H1 (cell line): ENCODE measurements at regions not wholly inside any gene's neighbourhood (a gene's known extent, or its start where the extent isn't known, plus 50 kb on each side); places are given as distances from the start of the nearest gene placed in this dataset.

Experiments used
- CTCF ChIA-PET: fragments of 300-600 bp; sonication (Branson Sonifier 250); formaldehyde crosslinking; loops from one replicate; lab custom pipeline; 2021; ENCODE audit not compliant: partially characterized antibody; lab: Charles Lee
- POLR2A ChIA-PET: fragments of 300-600 bp; sonication (Branson Sonifier 250); formaldehyde crosslinking; loops from one replicate; lab custom pipeline; 2021; ENCODE audit warnings: inconsistent platforms; ENCODE audit not compliant: partially characterized antibody; lab: Charles Lee
- DNase-seq, 2 experiments: peaks; one replicate each; pipeline versions ENCODE4 v3.0.0 to v3.0.0-alpha.2; 2010 to 2022; ENCODE audit warnings: low spot score in 2 of 2, low read depth in 1 of 2, mixed read lengths in 1 of 2
- FAIRE-seq: peaks from 2 replicates; lab custom pipeline; 2011; peaks lifted over from hg19 to GRCh38; lab: Jason Lieb, UNC
- H2AFZ ChIP-seq: 2 replicates; pipeline ENCODE4 v1.8.1; 2012; ENCODE audit warnings: low read length, inconsistent platforms
- H2AK5ac ChIP-seq: 2 replicates; pipeline ENCODE4 v1.6.1; 2013; ENCODE audit warnings: low read depth, low read length
- H2BK120ac ChIP-seq: replicated peaks from 2 replicates; pipeline ENCODE3; 2013; ENCODE audit warnings: low read depth, low read length, inconsistent platforms
- H2BK12ac ChIP-seq: 2 replicates; pipeline ENCODE4 v1.6.1; 2013; ENCODE audit warnings: low read depth, low read length
- H2BK15ac ChIP-seq: 2 replicates; pipeline ENCODE4 v1.6.1; 2013; ENCODE audit warnings: low read length
- H2BK20ac ChIP-seq: 2 replicates; pipeline ENCODE4 v1.6.1; 2013; ENCODE audit warnings: low read length
- H2BK5ac ChIP-seq: 2 replicates; pipeline ENCODE4 v1.6.1; 2013; ENCODE audit warnings: low read depth, low read length
- H3K14ac ChIP-seq: 2 replicates; pipeline ENCODE4 v1.6.1; 2013; ENCODE audit warnings: inconsistent platforms; ENCODE audit not compliant: insufficient read length
- H3K18ac ChIP-seq: 2 replicates; pipeline ENCODE4 v1.6.1; 2013; ENCODE audit warnings: low read length; ENCODE audit errors: extremely low read depth
- H3K23ac ChIP-seq: 2 replicates; pipeline ENCODE4 v1.6.1; 2013; ENCODE audit warnings: inconsistent platforms; ENCODE audit not compliant: insufficient read length
- H3K23me2 ChIP-seq: 2 replicates; pipeline ENCODE4 v1.6.1; 2013; ENCODE audit warnings: low read depth, low read length
- H3K27ac ChIP-seq: 2 replicates; pipeline ENCODE4 v1.6.1; 2011; ENCODE audit warnings: low read depth, low read length, inconsistent platforms
- H3K27me3 ChIP-seq, 4 experiments: replicated peaks in 1 of 4; 1 replicate in 1 of 4; 2 replicates in 3 of 4; pipeline versions ENCODE4 v1.6.1 to v1.8.1; 2011 to 2013; ENCODE audit warnings: low read length in 3 of 4, mild to moderate bottlenecking in 3 of 4, inconsistent platforms in 2 of 4, mixed read lengths in 2 of 4, moderate library complexity in 1 of 4; ENCODE audit not compliant: control insufficient read depth in 3 of 4, insufficient read depth in 3 of 4; ENCODE audit errors: extremely low read depth in 1 of 4
- H3K36me3 ChIP-seq, 4 experiments: 2 replicates each; pipeline versions ENCODE4 v1.6.1 to v1.8.1; 2011 to 2013; ENCODE audit warnings: mild to moderate bottlenecking in 4 of 4, low read length in 3 of 4, moderate library complexity in 2 of 4, control low read depth in 1 of 4, inconsistent platforms in 1 of 4; ENCODE audit not compliant: insufficient read depth in 4 of 4, control insufficient read depth in 2 of 4
- H3K4ac ChIP-seq: replicated peaks from 2 replicates; pipeline ENCODE3; 2013; ENCODE audit warnings: low read length, low read depth, mixed read lengths, inconsistent platforms; ENCODE audit not compliant: insufficient read length
- H3K4me1 ChIP-seq, 4 experiments: replicated peaks in 1 of 4; 1 replicate in 1 of 4; 2 replicates in 3 of 4; pipeline versions ENCODE4 v1.6.1 to v1.8.1; 2011 to 2013; ENCODE audit warnings: low read length in 3 of 4, inconsistent platforms in 2 of 4, mixed read lengths in 1 of 4; ENCODE audit not compliant: insufficient read depth in 4 of 4, control insufficient read depth in 3 of 4
- H3K4me2 ChIP-seq, 2 experiments: 2 replicates each; pipeline versions ENCODE4 v1.6.1 to v1.8.1; 2011 to 2013; ENCODE audit warnings: low read depth in 2 of 2, low read length in 2 of 2, control low read depth in 1 of 2, inconsistent platforms in 1 of 2, mild to moderate bottlenecking in 1 of 2; ENCODE audit not compliant: insufficient read depth in 1 of 2
- H3K4me3 ChIP-seq, 4 experiments: fragments of 200-600, 300-600 bp in 1 of 4; sonication (generic), shearing (Covaris generic), sonication (Bioruptor Twin) in 1 of 4; 2 replicates each; pipeline versions ENCODE4 v1.5.1 to v1.8.1; 2011 to 2016; ENCODE audit warnings: low read length in 4 of 4, low read depth in 3 of 4, control low read depth in 2 of 4, inconsistent platforms in 2 of 4, mild to moderate bottlenecking in 2 of 4, mixed read lengths in 1 of 4, moderate library complexity in 1 of 4; ENCODE audit not compliant: insufficient read depth in 2 of 4; ENCODE audit errors: extremely low read depth in 1 of 4
- H3K56ac ChIP-seq: replicated peaks from 2 replicates; pipeline ENCODE3; 2013; ENCODE audit warnings: low read depth, mild to moderate bottlenecking, mixed read lengths, low read length, inconsistent platforms; ENCODE audit not compliant: insufficient read length
- H3K79me1 ChIP-seq: 2 replicates; pipeline ENCODE4 v1.6.1; 2013; ENCODE audit warnings: low read depth, low read length, control low read depth
- H3K79me2 ChIP-seq, 2 experiments: 2 replicates each; pipeline versions ENCODE4 v1.6.1 to v1.8.1; 2012 to 2013; ENCODE audit warnings: low read length in 2 of 2, mild to moderate bottlenecking in 2 of 2, inconsistent platforms in 1 of 2; ENCODE audit not compliant: insufficient read depth in 2 of 2, control insufficient read depth in 1 of 2
- H3K9ac ChIP-seq, 4 experiments: replicated peaks in 1 of 4; 1 replicate in 1 of 4; 2 replicates in 3 of 4; pipeline versions ENCODE4 v1.6.1 to v1.8.1; 2011 to 2013; ENCODE audit warnings: low read depth in 3 of 4, low read length in 3 of 4, control low read depth in 2 of 4, mild to moderate bottlenecking in 2 of 4, moderate library complexity in 2 of 4, inconsistent platforms in 1 of 4; ENCODE audit errors: extremely low read depth in 1 of 4
- H3K9me3 ChIP-seq, 2 experiments: 2 replicates each; pipeline versions ENCODE4 v1.6.1 to v1.8.1; 2012 to 2013; ENCODE audit warnings: mild to moderate bottlenecking in 2 of 2, moderate library complexity in 2 of 2, control low read depth in 1 of 2, inconsistent platforms in 1 of 2, low read depth in 1 of 2, low read length in 1 of 2, mixed read lengths in 1 of 2; ENCODE audit not compliant: insufficient read depth in 2 of 2
- H4K20me1 ChIP-seq, 2 experiments: replicated peaks in 1 of 2; 2 replicates each; pipeline versions ENCODE3 to v1.8.1; 2011 to 2013; ENCODE audit warnings: inconsistent platforms in 2 of 2, low read length in 2 of 2, mild to moderate bottlenecking in 1 of 2; ENCODE audit not compliant: insufficient read depth in 2 of 2, control insufficient read depth in 1 of 2
- H4K5ac ChIP-seq: 2 replicates; pipeline ENCODE4 v1.6.1; 2013; ENCODE audit warnings: low read length, low read depth, mixed read lengths, inconsistent platforms; ENCODE audit not compliant: insufficient read length
- H4K8ac ChIP-seq: 2 replicates; pipeline ENCODE4 v1.8.0; 2013; ENCODE audit warnings: mild to moderate bottlenecking, moderate library complexity, low read length, inconsistent platforms; ENCODE audit not compliant: insufficient read depth; ENCODE audit errors: extremely low read depth
- H4K91ac ChIP-seq: replicated peaks from 2 replicates; pipeline ENCODE3; 2013; ENCODE audit warnings: low read length, mixed read lengths, inconsistent platforms; ENCODE audit not compliant: insufficient read length
- JUND ChIP-seq: IDR thresholded peaks from 2 replicates; pipeline ENCODE4 v1.6.1; 2011; ENCODE audit warnings: mild to moderate bottlenecking, improper control_type of control experiment, low read length
- PHF8 ChIP-seq: fragments of 200-600 bp; sonication (generic); conservative IDR thresholded peaks from 2 replicates; pipeline ENCODE4 v1.7.1; 2012; ENCODE audit warnings: low read depth, mild to moderate bottlenecking, inconsistent platforms, low read length, moderate library complexity

DNA sequence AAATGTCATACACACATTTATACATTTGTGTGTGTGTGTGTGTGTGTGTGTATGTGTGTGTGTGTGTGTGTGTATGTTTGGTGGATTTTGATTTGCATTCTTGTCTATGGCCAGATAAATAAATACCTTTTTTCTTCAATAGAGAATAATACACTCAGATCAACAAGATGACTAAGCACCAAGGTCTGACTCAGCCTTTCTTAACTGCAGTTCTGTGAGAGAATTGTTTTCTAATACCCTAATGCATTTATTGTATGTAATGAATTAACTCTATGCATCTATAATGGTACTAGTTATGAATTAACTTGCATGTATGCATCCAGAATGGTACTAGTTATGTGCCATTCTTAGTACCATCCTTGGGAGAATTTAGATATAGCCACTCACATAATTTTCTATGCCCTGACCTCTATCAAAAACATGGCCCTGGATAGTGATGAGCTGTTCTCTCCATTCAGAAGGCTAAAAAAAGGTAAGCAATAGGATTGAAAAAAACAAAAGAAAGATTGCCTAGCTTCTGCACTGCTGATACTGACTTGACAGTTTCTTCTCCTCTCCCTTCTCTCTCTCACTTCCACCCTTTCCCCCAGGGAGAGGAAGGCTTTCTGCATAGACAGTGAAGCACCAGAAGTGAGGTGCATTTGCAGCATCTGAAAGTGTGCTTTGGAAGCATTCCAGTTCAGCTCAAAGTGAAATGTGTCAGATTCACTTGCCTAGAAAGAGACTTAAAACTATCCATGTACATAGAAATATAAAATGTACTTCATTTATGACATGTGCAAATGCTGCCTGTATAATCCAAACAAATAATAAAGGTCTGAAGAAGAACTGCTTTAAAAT, 55.1 kb upstream of the CCDC112 start:
- Histone ChIP-seq H3K27me3 (no peaks in the 10 kb centered on the region), H3K36me3 (no peaks in the 10 kb centered on the region), H3K23me2 (no peaks in the 10 kb centered on the region), H3K4ac (no peak overlapping the region), H3K9ac (no peak overlapping the region), H3K79me2 (no peaks in the 10 kb centered on the region), H4K8ac (no peak overlapping the region), H3K79me1 (no peaks in the 10 kb centered on the region), H4K20me1 (no peaks in the 10 kb centered on the region), H3K14ac (no peak overlapping the region), H3K56ac (no peak overlapping the region), H3K9me3 (0 out of 4 replicates have a peak, but pooled peaks cover 0 to 5% of the 10 kb centered on the region in 2 experiments), H2AFZ (no peak overlapping the region), H2BK15ac (no peak overlapping the region), H2BK12ac (no peak overlapping the region), H3K18ac (no peak overlapping the region), H3K4me2 (no peak overlapping the region), H2BK5ac (no peak overlapping the region), H2AK5ac (no peak overlapping the region), H3K23ac (no peak overlapping the region), H3K27ac (no peak overlapping the region), H2BK120ac (no peak overlapping the region), H4K5ac (no peak overlapping the region), H3K4me3 (no peak overlapping the region), H2BK20ac (no peak overlapping the region), H4K91ac (no peak overlapping the region), H3K4me1 (0 out of 7 replicates have a peak, but pooled peaks cover 0 to 2% (median 0%) of the 10 kb centered on the region in 4 experiments)
- FAIRE-seq (no peak), DNase-seq (no peak)
- ChIA-PET POLR2A (no interaction called here), CTCF (interaction anchor here (1.1 to 1.3 kb wide), 2 partner anchors 15 to 23 kb away, joined by 3 read pairs; no protein-coding TSS in a partner anchor)
- TF ChIP-seq JUND: no peak
- TF ChIP-seq PHF8: no peak
